ENCODE measurements at regions not wholly inside any gene's neighbourhood (a gene's known extent, or its start where the extent isn't known, plus 50 kb on each side); places are given as distances from the start of the nearest gene placed in this dataset.

GRCh38 chr6:44538807-44539201 lies 151.3 kb downstream of the CDC5L start:
- H3K9me2 ChIP-seq (replicated peaks; ENCODE audit: low read depth, low read length): no peaks in the 10 kb centered on the region
- H3K4me1 ChIP-seq (ENCODE audit: insufficient read depth, low read length, poor library complexity, severe bottlenecking): no peaks in the 10 kb centered on the region
- no peak overlapping the region for H3K4me2 ChIP-seq (ENCODE audit: low read depth, low read length, poor library complexity, severe bottlenecking)
- H2AFZ ChIP-seq (ENCODE audit: low read length): no peak overlapping the region
- H3K36me3 ChIP-seq (ENCODE audit: insufficient read depth, low read length): no peaks in the 10 kb centered on the region
- H3K27me3 ChIP-seq (ENCODE audit: insufficient read depth, low read length, poor library complexity, severe bottlenecking): no peaks in the 10 kb centered on the region
- TF ChIP-seq CTCF (conservative IDR thresholded peaks at IDR 0.05; ENCODE audit: low read length) (no peak), EZH2phosphoT487 (IDR thresholded peaks at IDR 0.05; ENCODE audit: borderline replicate concordance) (no peak)
- no peak overlapping the region for H3K9ac ChIP-seq (ENCODE audit: low read depth, low read length, poor library complexity, severe bottlenecking)
- H3F3A ChIP-seq (ENCODE audit: low read depth): no peaks in the 10 kb centered on the region
- H3K9me3 ChIP-seq (ENCODE audit: insufficient read depth, low read depth, low read length): no peaks in the 10 kb centered on the region
- no peak overlapping the region for H3K4me3 ChIP-seq (ENCODE audit: low read length, poor library complexity, severe bottlenecking)
- no peaks in the 10 kb centered on the region for H3K79me2 ChIP-seq (ENCODE audit: insufficient read depth, low read length)
- H4K20me1 ChIP-seq (ENCODE audit: insufficient read depth, low read length, poor library complexity, severe bottlenecking): no peaks in the 10 kb centered on the region

DNA sequence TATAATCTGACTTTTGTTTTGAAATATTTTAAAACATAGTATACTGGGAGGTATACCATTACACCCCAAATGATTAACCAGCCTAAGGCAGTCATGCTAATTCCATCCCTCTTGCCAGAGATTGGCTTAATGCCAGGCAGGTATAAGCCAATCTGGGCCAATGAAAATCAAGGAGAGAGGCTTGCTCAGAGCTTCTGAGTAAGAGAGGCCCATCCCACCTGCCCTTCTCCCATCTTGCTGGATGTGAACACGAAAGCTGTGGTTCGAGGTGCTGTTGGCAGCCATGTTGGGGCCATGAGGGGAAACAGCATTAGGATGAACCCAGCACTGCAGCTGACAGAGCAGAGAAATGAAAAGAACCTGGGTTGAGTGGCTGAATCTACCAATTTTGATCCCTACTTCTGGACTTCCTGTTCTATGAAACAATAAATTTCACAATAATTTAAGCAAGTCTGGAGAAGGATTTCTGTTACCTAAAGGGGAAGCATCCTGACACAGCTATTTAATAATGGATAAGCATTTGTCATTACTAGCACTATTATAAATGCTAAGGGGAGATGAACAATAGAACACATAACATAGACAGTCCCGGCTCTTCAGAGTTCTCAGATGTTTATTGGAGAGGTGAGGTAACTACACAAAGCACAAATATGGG lies 152.3 kb downstream of the CDC5L start:
- Histone ChIP-seq H4K20me1 (ENCODE audit: insufficient read depth, low read length, poor library complexity, severe bottlenecking) (no peaks in the 10 kb centered on the region), H3K4me2 (ENCODE audit: low read depth, low read length, poor library complexity, severe bottlenecking) (no peak overlapping the region), H3K27me3 (ENCODE audit: insufficient read depth, low read length, poor library complexity, severe bottlenecking) (no peaks in the 10 kb centered on the region)

GRCh38 chr6:44540881-44541280 lies 153.4 kb downstream of the CDC5L start:
- Histone ChIP-seq H3K9me2 (replicated peaks; ENCODE audit: low read depth, low read length) (no peaks in the 10 kb centered on the region), H3F3A (ENCODE audit: low read depth) (no peaks in the 10 kb centered on the region), H3K4me3 (ENCODE audit: low read length, poor library complexity, severe bottlenecking) (no peak overlapping the region), H3K4me1 (ENCODE audit: insufficient read depth, low read length, poor library complexity, severe bottlenecking) (no peaks in the 10 kb centered on the region), H3K9me3 (ENCODE audit: insufficient read depth, low read depth, low read length) (no peaks in the 10 kb centered on the region), H3K9ac (ENCODE audit: low read depth, low read length, poor library complexity, severe bottlenecking) (no peak overlapping the region), H3K27me3 (ENCODE audit: insufficient read depth, low read length, poor library complexity, severe bottlenecking) (no peaks in the 10 kb centered on the region), H3K36me3 (ENCODE audit: insufficient read depth, low read length) (no peaks in the 10 kb centered on the region), H2AFZ (ENCODE audit: low read length) (no peak overlapping the region), H4K20me1 (ENCODE audit: insufficient read depth, low read length, poor library complexity, severe bottlenecking) (no peaks in the 10 kb centered on the region), H3K4me2 (ENCODE audit: low read depth, low read length, poor library complexity, severe bottlenecking) (no peak overlapping the region), H3K79me2 (ENCODE audit: insufficient read depth, low read length) (no peaks in the 10 kb centered on the region)
- no peak for TF ChIP-seq CTCF (conservative IDR thresholded peaks at IDR 0.05; ENCODE audit: low read length)
- TF ChIP-seq EZH2phosphoT487 (IDR thresholded peaks at IDR 0.05; ENCODE audit: borderline replicate concordance): no peak

More for the DNA sequence above, 152.3 kb downstream of the CDC5L start:
- H3K79me2 ChIP-seq (ENCODE audit: insufficient read depth, low read length): no peaks in the 10 kb centered on the region
- H3K9me3 ChIP-seq (ENCODE audit: insufficient read depth, low read depth, low read length): no peaks in the 10 kb centered on the region
- H3K4me3 ChIP-seq (ENCODE audit: low read length, poor library complexity, severe bottlenecking): no peak overlapping the region
- H3K36me3 ChIP-seq (ENCODE audit: insufficient read depth, low read length): no peaks in the 10 kb centered on the region
- TF ChIP-seq EZH2phosphoT487 (IDR thresholded peaks at IDR 0.05; ENCODE audit: borderline replicate concordance): no peak
- TF ChIP-seq CTCF (conservative IDR thresholded peaks at IDR 0.05; ENCODE audit: low read length): no peak
- no peaks in the 10 kb centered on the region for H3F3A ChIP-seq (ENCODE audit: low read depth)
- peak overlapping the region; percentile 15; the same call in 1 of the 2 replicates for H2AFZ ChIP-seq (ENCODE audit: low read length)
- no peaks in the 10 kb centered on the region for H3K9me2 ChIP-seq (replicated peaks; ENCODE audit: low read depth, low read length)
- H3K4me1 ChIP-seq (ENCODE audit: insufficient read depth, low read length, poor library complexity, severe bottlenecking): no peaks in the 10 kb centered on the region
- no peak overlapping the region for H3K9ac ChIP-seq (ENCODE audit: low read depth, low read length, poor library complexity, severe bottlenecking)

All from Loucy (cell line).